HT1080 (cell line): ENCODE measurements at regions not wholly inside any gene's neighbourhood (a gene's known extent, or its start where the extent isn't known, plus 50 kb on each side); places are given as distances from the start of the nearest gene placed in this dataset.
"Not testable (repeated sequence)": the region's sequence is repeated elsewhere in the genome, so short reads cannot be mapped to it uniquely, and the experiment has no call there.

ENCODE experiments used
- DNase-seq: peaks from one replicate; pipeline ENCODE4 v3.0.0-alpha.2; 2015; ENCODE audit warnings: low read depth

GRCh38 chr22:22716136-22716665 is 71.8 kb downstream of the GGTLC2 start:
- no peak for DNase-seq

GRCh38 chr22:22717664-22718063 is 73.2 kb downstream of the GGTLC2 start:
- DNase-seq: no peak

GRCh38 chr22:22720201-22720723 is 75.8 kb downstream of the GGTLC2 start:
- peak; percentile 73 for DNase-seq

GRCh38 chr22:22720724-22721261 is 76.4 kb downstream of the GGTLC2 start:
- DNase-seq: no peak

- peak; percentile 32 for DNase-seq
Observed at GRCh38 chr22:22721681-22722354, 77.4 kb downstream of the GGTLC2 start.

GRCh38 chr22:22728382-22728781 is 84.0 kb downstream of the GGTLC2 start:
- DNase-seq: peak; percentile 49

GRCh38 chr22:22730655-22731373 is 86.4 kb downstream of the GGTLC2 start:
- DNase-seq: peak; percentile 29

GRCh38 chr22:22731374-22731676 is 86.9 kb downstream of the GGTLC2 start:
- DNase-seq: no peak

GRCh38 chr22:22733006-22733405 is 88.6 kb downstream of the GGTLC2 start:
- not testable (repeated sequence) for DNase-seq

GRCh38 chr22:22733881-22734373 is 89.5 kb downstream of the GGTLC2 start:
- no peak for DNase-seq

GRCh38 chr22:22734395-22735272 is 90.2 kb downstream of the GGTLC2 start:
- DNase-seq: not testable (repeated sequence)

GRCh38 chr22:22735276-22735675 is 90.9 kb downstream of the GGTLC2 start:
- DNase-seq: not testable (repeated sequence)

- no peak for DNase-seq
Observed at GRCh38 chr22:22735695-22736611, 91.5 kb downstream of the GGTLC2 start.

GRCh38 chr22:22737590-22737989 is 93.2 kb downstream of the GGTLC2 start:
- DNase-seq: no peak

- no peak for DNase-seq
Observed at GRCh38 chr22:22738959-22739585, 94.7 kb downstream of the GGTLC2 start.

GRCh38 chr22:22740560-22741276 is 96.3 kb downstream of the GGTLC2 start:
- no peak for DNase-seq

GRCh38 chr22:22741843-22742242 is 97.4 kb downstream of the GGTLC2 start:
- DNase-seq: no peak

- no peak for DNase-seq
Observed at GRCh38 chr22:22742641-22743040, 98.2 kb downstream of the GGTLC2 start.
